Spleen (tissue), 11 donors: ENCODE measurements at regions not wholly inside any gene's neighbourhood (a gene's known extent, or its start where the extent isn't known, plus 50 kb on each side); places are given as distances from the start of the nearest gene placed in this dataset.
"Not testable (repeated sequence)": the region's sequence is repeated elsewhere in the genome, so short reads cannot be mapped to it uniquely, and the experiment has no call there.

Experiments
- DNase-seq: peaks from one replicate; pipeline ENCODE4 v3.0.0-alpha.2; 2020
- H3K27ac ChIP-seq, 8 donors: fragments of 200-600 bp; sonication (generic) in 7 of 8; 1 replicate in 4 of 8; 2 replicates in 4 of 8; pipeline versions ENCODE4 v1.5.0 to v1.8.0; 2016 to 2021; ENCODE audit warnings: inconsistent platforms in 4 of 8, mild to moderate bottlenecking in 4 of 8, moderate library complexity in 1 of 8
- H3K27me3 ChIP-seq, 7 donors: fragments of 200-600 bp; sonication (generic) in 6 of 7; replicated peaks in 1 of 7; 1 replicate in 4 of 7; 2 replicates in 3 of 7; pipeline versions ENCODE4 v1.5.0 to v1.8.0; 2016 to 2021; ENCODE audit warnings: inconsistent platforms in 3 of 7, mild to moderate bottlenecking in 1 of 7
- H3K36me3 ChIP-seq, 6 donors: fragments of 200-600 bp; sonication (generic) in 5 of 6; 1 replicate in 4 of 6; 2 replicates in 2 of 6; pipeline versions ENCODE4 v1.5.0 to v1.8.0; 2016 to 2021; ENCODE audit warnings: inconsistent platforms in 2 of 6
- H3K4me1 ChIP-seq, 6 donors: fragments of 200-600 bp; sonication (generic) in 5 of 6; 1 replicate in 3 of 6; 2 replicates in 3 of 6; pipeline versions ENCODE4 v1.5.0 to v1.8.0; 2016 to 2021; ENCODE audit warnings: inconsistent platforms in 3 of 6
- H3K4me3 ChIP-seq, 8 donors: fragments of 200-600 bp; sonication (generic) in 7 of 8; 1 replicate in 4 of 8; 2 replicates in 4 of 8; pipeline versions ENCODE4 v1.5.0 to v1.8.0; 2016 to 2021; ENCODE audit warnings: inconsistent platforms in 4 of 8, mild to moderate bottlenecking in 4 of 8, moderate library complexity in 2 of 8
- H3K9me3 ChIP-seq, 8 donors: fragments of 200-600 bp; sonication (generic) in 7 of 8; 1 replicate in 4 of 8; 2 replicates in 4 of 8; pipeline versions ENCODE4 v1.5.0 to v1.8.0; 2016 to 2021; ENCODE audit warnings: inconsistent platforms in 4 of 8
- POLR2A ChIP-seq, 3 donors: fragments of 450-650 bp; IDR thresholded peaks; one replicate each; pipeline ENCODE4 v1.5.1; 2017; ENCODE audit warnings: antibody characterized with exemption in 3 of 3, mild to moderate bottlenecking in 1 of 3
- POLR2AphosphoS5 ChIP-seq, 3 donors: sonication (generic); formaldehyde crosslinking; IDR thresholded peaks; one replicate each; pipeline ENCODE4 v1.5.1; 2017; ENCODE audit warnings: antibody characterized with exemption in 3 of 3
- WGBS, 5 donors: extraction: QIAGEN DNeasy Blood & Tissue Kit in 3 of 5; methylation state at CpG; one replicate each; pipeline versions ENCODE4 v1.1.5 to v1.1.7; 2013 to 2018; 5-methylcytosine and 5-hydroxymethylcytosine counted together
- intact Hi-C: fragments of 100-400 bp; cut with DNase I; formaldehyde crosslinking; loops from one replicate; pipeline ENCODE4 v1.15.0; 2023; ENCODE audit warnings: low total_unique reads
- TF ChIP-seq, protein P1 (sequence below), 11 experiments: fragments of 200-600 bp in 7 of 11; fragments of 450-650 bp in 4 of 11; sonication (generic) in 4 of 11; IDR thresholded peaks in 8 of 11; conservative IDR thresholded peaks in 3 of 11; 1 replicate in 7 of 11; 2 replicates in 4 of 11; pipeline versions ENCODE4 v1.4.0 to v1.8.0; 2016 to 2021; ENCODE audit warnings: antibody characterized with exemption in 11 of 11, inconsistent platforms in 4 of 11, mild to moderate bottlenecking in 1 of 11
- donor health status: healthy with polysubstance abuse.
- donor health status: DM: no; HTN: no; CAD: no; lungs with moderate emphysema.
- donor health status: DM: no; HTN: no; CAD: no.
- donor health status: Bipolar disorder and iron deficiency.
- donor health status: healthy.
- donor health status: DM: no; HTN: no; CAD: no.
- donor health status: DM: yes; HTN: yes; CAD: no.

DNA sequence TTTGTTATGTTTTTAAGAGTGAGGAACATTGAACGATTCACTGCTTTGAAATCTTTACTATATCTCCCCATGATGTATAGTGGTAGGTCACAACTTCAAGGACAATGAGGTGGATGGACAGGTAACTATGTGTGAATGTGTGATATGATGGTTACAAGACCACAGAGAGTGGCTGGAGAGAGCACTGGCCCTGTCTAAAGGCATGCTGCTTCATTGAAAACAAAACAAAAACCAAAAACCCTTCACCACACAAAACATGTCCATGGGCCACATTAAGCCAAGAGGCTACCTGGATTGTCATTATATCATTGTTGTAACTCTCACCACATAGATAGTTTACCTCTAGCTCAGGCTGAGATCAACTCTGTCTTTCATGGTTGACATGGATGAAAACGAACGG is 180.6 kb upstream of the TENT5A start:
- Histone ChIP-seq H3K4me3 (no peak overlapping the region), H3K9me3 (no peaks in the 10 kb centered on the region), H3K27ac (no peak overlapping the region), H3K36me3 (no peaks in the 10 kb centered on the region), H3K4me1 (peaks cover 0 to under 1% (median 0%) of the 10 kb centered on the region in 6 donors), H3K27me3 (no peaks in the 10 kb centered on the region)
- DNase-seq = no peak
- intact Hi-C loops = no loop called here
- 88 to 98% (median 94%) methylated on average over 3 of the region's 3 CpGs for WGBS, 5 donors
- TF ChIP-seq POLR2A (IDR thresholded peaks at IDR 0.05) = no peak
- TF ChIP-seq POLR2AphosphoS5 (IDR thresholded peaks at IDR 0.05) = no peak
- TF ChIP-seq, protein P1, sequence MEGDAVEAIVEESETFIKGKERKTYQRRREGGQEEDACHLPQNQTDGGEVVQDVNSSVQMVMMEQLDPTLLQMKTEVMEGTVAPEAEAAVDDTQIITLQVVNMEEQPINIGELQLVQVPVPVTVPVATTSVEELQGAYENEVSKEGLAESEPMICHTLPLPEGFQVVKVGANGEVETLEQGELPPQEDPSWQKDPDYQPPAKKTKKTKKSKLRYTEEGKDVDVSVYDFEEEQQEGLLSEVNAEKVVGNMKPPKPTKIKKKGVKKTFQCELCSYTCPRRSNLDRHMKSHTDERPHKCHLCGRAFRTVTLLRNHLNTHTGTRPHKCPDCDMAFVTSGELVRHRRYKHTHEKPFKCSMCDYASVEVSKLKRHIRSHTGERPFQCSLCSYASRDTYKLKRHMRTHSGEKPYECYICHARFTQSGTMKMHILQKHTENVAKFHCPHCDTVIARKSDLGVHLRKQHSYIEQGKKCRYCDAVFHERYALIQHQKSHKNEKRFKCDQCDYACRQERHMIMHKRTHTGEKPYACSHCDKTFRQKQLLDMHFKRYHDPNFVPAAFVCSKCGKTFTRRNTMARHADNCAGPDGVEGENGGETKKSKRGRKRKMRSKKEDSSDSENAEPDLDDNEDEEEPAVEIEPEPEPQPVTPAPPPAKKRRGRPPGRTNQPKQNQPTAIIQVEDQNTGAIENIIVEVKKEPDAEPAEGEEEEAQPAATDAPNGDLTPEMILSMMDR (IDR thresholded peaks at IDR 0.05 in 8 of 11, conservative IDR thresholded peaks at IDR 0.05 in 3 of 11) = no peak

GRCh38 chr6:81932448-81932847 is 180.0 kb upstream of the TENT5A start:
- not testable (repeated sequence) for H3K36me3 ChIP-seq, H3K4me3 ChIP-seq

GRCh38 chr6:81929828-81930227 is 177.3 kb upstream of the TENT5A start:
- intact Hi-C loops = no loop called here
- 59 to 84% (median 79%) methylated on average over 3 of the region's 3 CpGs for WGBS, 5 donors
- DNase-seq = no peak

More at GRCh38 chr6:81932448-81932847, 180.0 kb upstream of the TENT5A start:
- intact Hi-C loops, DNase-seq, H3K27ac ChIP-seq, H3K9me3 ChIP-seq, H3K27me3 ChIP-seq, H3K4me1 ChIP-seq: not testable (repeated sequence)

DNA sequence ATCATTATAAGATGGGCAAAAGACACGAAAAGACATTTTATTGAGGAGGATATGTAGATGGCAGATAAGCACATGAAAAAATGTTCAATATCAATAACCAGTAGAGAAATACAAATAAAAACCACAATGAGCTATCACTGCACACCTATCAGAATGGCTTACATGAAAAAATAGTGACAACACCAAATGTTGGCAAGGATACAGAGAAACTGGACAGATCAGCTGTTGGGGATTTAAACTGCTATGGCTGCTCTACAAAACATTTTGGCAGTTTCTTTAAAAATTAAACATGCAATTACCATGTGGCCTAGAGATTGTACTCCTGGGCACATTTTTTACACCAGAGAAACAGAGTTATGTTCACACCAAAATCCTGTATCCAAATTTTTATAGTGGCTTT is 172.7 kb upstream of the TENT5A start:
- Histone ChIP-seq H3K36me3 (no peaks in the 10 kb centered on the region), H3K27ac (no peak overlapping the region), H3K4me1 (no peaks in the 10 kb centered on the region), H3K27me3 (no peaks in the 10 kb centered on the region), H3K4me3 (no peak overlapping the region), H3K9me3 (peaks cover 0 to 10% (median 4%) of the 10 kb centered on the region in 8 donors)
- intact Hi-C loops = no loop called here
- WGBS, 5 donors = 64 to 93% (median 88%) methylated on average over 1 of the region's 1 CpG
- no peak for DNase-seq
- TF ChIP-seq, protein P1 (IDR thresholded peaks at IDR 0.05 in 8 of 11, conservative IDR thresholded peaks at IDR 0.05 in 3 of 11) = no peak
- no peak for TF ChIP-seq POLR2A (IDR thresholded peaks at IDR 0.05)
- no peak for TF ChIP-seq POLR2AphosphoS5 (IDR thresholded peaks at IDR 0.05)

More at GRCh38 chr6:81929828-81930227, 177.3 kb upstream of the TENT5A start:
- Histone ChIP-seq H3K27me3 (no peaks in the 10 kb centered on the region), H3K4me1 (no peaks in the 10 kb centered on the region), H3K9me3 (no peaks in the 10 kb centered on the region), H3K27ac (no peak overlapping the region), H3K36me3 (no peaks in the 10 kb centered on the region), H3K4me3 (no peak overlapping the region)
- TF ChIP-seq, protein P1 (IDR thresholded peaks at IDR 0.05 in 8 of 11, conservative IDR thresholded peaks at IDR 0.05 in 3 of 11) = no peak
- TF ChIP-seq POLR2A (IDR thresholded peaks at IDR 0.05) (no peak), POLR2AphosphoS5 (IDR thresholded peaks at IDR 0.05) (no peak)
